Non-pigmented ciliary epithelial cell (primary cell): ENCODE measurements at regions not wholly inside any gene's neighbourhood (a gene's known extent, or its start where the extent isn't known, plus 50 kb on each side); places are given as distances from the start of the nearest gene placed in this dataset.
"Not testable (repeated sequence)": the region's sequence is repeated elsewhere in the genome, so short reads cannot be mapped to it uniquely, and the experiment has no call there.

ENCODE experiments used
- DNase-seq: peaks from one replicate; pipeline ENCODE4 v3.0.0-alpha.2; 2010; ENCODE audit warnings: low read depth

DNA sequence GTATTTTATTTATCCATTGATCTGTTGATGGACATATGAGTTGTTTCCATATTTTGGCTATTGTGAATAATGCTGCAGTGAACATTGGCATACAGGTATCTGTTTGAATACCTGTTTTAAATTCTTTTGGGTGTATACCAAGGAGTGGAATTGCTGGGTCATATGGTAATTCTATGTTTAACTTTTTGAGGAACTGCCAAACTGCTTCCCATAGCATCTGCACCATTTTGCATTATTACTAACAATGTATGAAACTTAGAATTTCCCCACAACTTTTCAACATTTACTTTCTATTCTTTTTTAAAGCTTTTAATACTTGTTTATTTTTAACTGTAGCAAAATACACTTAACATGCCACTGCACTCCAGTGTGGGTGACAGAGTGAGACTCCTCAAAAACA is 57.0 kb upstream of the MSN start:
- no peak for DNase-seq

DNA sequence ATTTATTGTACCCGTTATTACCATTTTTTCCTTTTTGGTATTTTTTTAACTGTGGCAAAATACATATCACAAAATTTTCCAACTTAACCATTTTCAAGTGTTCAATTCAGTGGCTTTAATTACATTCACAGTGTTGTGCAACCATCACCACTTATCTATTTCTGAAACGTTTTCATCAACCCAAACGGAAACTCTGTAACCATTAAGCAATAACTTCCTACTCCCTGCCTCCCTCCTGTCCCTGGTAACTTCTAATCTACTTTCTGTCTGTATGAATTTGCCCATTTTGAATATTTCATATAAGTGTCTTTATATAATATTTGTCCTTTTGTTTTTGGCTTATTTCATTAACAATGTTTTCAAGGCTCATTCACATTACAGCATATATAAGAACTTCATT is 57.4 kb upstream of the MSN start:
- no peak for DNase-seq

- DNase-seq, result no peak
Observed at GRCh38 chrX:65609237-65609636, 58.2 kb upstream of the MSN start.

DNA sequence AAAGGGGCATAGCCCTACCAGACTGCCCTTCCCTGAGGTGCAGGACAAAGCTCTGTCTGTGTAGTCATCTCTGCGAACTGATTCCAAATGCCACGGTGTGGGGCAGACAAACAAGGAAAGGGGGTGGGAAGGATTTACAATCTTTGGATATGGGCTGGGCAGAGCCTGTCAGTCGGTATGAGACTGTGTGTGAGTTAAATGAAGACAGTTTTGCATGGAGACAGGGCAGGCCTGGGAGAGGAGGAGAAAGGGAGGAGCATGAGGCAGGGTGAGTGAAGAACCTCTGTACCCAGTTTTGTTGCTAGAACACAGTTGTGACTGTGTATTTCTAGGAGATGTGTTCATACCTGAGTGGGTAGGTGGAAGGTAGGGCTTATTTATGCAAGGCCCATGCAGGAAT is 59.4 kb upstream of the MSN start:
- DNase-seq, result no peak

GRCh38 chrX:65607070-65607742 is 60.2 kb upstream of the MSN start:
- DNase-seq, result no peak

GRCh38 chrX:65602221-65602560 is 65.3 kb upstream of the MSN start:
- no peak for DNase-seq

DNA sequence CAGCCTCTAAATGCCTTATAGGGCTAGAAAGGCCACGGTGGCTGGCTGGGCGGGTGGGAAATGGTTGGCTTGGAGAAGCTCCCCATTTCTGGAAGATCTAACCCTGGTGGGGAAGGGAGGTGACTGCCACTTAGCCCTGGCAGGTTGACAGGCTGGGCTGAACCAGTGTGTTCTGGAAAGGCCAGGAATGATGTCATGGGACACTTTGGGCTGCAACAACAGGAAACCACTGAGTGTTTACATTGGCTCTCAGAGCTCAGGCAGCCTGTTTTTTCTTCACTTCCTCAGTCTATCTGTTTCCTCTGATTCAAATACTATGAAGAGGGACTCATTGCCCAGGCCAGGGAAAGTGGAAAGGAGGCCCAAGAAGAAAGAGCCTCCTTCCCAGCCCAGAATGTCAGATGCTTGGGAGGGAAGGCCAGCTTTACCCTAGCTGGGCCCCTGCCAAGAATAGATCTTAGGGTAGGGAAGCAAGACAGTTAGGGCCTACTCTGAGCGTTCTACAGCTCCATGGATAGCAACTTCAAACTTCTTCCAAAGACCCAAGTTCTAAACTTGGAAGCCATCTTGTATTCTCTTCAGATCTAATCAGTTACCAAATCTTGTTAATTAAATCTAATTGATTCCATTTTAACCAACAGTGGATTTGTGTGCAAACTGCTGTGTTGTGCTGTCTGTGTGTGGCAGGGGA is 65.8 kb upstream of the MSN start:
- DNase-seq, result no peak

- DNase-seq, result no peak
Observed at GRCh38 chrX:65601126-65601525, 66.3 kb upstream of the MSN start.

DNA sequence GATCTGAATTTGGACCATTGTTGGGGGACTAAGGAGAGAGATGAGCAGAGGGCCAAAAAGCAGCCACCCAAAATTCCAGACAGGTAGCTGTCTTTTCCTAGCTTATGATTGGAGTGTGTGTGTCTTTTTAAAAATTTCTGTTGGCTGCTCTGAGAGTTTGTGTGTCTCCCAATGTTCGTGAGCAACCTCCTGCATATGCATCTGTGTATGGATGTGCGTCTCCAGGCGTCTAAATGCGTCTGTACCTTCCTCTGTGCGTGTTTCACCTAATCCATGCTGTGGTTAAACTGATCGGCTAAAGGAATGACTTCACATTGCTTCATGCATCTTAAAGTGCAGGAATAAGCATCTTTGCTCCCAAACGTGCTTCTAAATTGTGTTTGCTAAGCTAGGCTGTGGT is 65.5 kb upstream of the LAS1L start:
- no peak for DNase-seq

GRCh38 chrX:65598559-65599147 is 64.1 kb upstream of the LAS1L start:
- DNase-seq, result no peak

DNA sequence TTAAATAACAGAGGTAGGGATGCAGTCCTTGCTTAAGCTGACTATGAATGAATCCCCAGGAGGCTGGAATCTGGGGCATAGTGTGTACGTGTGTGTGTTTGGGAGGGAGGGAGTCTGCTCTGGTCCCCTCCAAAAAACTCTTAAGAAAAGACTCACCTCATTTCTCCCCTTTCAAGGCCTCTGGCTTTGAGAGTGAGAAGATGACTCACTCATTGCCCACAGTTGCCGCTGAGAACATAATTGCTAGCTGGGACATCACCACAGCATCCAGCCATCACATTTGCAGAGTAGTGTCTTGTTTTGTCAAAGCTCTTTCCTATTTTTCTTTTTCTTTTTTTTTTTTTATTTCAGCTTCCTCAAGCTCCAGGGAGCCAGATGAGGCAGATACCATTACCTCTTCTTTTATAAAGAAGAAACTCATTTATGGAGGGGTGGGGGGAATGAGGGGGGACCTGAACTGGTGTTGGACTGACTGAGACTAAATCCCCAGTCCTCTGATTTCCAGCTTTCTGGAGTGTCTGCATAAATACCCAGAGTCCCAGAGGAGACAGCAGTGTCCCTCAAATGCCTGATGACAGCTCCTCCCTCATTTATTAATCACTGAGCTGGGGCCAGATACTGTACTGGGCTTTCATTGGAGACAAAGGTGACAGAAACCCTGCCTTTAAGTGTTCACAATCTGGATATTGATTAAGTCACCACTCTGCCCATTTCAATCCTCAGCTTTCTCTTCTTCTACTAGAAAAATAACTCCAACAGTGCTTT is 61.9 kb upstream of the LAS1L start:
- no peak for DNase-seq

DNA sequence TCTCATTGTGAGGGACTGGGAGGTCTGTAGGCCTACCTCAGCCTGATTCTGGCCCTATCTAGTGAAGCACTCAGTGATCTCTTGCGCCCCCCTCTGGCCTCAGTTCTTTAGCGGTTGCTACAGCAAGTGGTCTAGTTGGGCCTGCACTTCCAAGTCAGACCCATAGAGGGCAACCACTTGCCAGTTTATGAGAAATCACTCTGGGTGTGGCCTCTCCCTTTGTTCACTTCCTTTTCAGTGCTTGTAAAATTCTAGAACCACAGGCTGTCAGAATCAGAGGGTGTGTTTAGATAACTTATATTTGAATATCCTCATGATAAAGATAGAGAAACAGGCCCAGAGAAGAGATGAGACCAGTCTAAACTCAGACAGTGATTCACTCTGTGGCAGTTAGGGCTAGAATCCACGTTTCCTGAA is 60.9 kb upstream of the LAS1L start:
- peak; percentile 76 for DNase-seq

- DNase-seq, result no peak
Observed at GRCh38 chrX:65591206-65591605, 56.6 kb upstream of the LAS1L start.

DNA sequence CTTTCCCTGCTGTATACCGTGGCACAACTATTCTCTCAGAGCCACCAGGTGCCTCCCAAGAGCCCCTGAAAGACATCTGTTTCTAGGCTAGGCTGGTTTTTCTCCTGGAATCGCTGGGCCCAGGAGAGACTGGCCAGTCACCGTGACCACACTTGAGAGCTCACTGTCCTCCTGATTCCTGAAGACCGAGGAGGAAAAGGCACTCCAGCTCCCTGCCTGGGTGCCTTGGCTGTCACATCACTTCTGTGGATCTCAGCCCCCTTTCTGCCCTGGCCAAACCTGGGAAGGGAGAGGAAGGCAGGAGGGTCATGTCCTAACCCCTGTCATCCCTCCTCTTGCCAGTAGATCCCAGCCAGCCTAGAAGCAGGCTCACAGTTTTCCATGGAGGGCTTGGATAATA is 54.7 kb upstream of the LAS1L start:
- DNase-seq, result no peak

- no peak for DNase-seq
Observed at GRCh38 chrX:65588795-65589194, 54.2 kb upstream of the LAS1L start.

DNA sequence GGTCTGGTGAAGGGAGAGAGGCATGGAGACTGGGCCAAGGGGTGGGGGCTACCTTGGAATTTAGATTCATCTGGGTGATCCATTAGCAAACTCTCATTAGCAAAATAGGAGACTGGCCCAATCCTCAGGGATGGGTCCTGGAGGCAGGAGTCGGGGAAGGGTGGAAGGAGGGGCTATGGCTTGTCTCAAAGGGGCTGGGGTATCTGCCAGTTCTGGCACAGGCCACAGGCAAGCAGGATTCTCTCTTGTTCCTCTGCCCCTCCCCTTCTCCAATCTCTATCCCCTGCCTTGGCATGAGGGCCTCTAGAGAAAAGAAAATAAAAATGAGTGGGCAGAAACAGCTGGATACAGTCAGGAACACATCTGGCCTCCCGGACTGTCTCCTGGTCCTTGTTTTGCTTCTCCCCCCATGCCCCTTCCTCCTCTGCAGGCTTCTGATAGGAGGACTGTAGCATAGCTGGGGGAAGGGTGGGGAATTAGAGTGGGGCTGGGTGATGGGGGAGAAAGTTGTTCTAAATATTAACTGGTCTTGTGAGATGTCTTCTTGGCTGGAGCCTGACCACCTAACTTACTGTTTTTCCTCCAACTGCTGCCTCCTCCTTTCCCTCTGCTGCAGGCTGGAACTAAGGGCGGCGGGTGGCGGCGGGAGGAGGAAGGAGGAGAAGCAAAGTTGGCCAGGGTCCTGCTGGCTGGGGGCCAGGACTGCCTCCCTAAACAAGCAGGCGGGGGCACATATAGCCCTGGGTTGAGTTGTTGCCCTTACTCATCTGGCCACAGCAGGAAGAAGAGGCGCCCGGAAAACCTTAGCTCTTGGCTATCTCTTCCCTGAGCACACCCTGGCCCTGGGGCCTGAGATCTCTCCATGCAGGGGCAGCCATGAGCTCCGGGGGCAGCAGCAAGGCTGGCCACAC is 53.3 kb upstream of the LAS1L start:
- DNase-seq, result no peak

- DNase-seq, result no peak
Observed at GRCh38 chrX:65586491-65586890, 51.9 kb upstream of the LAS1L start.

GRCh38 chrX:65585226-65585625 is 50.6 kb upstream of the LAS1L start:
- not testable (repeated sequence) for DNase-seq
